Small intestine (tissue), 7 donors: ENCODE measurements at regions not wholly inside any gene's neighbourhood (a gene's known extent, or its start where the extent isn't known, plus 50 kb on each side); places are given as distances from the start of the nearest gene placed in this dataset.

ENCODE experiments used
- DNase-seq, 2 donors: peaks; one replicate each; pipeline versions ENCODE4 v3.0.0 to v3.0.0-alpha.2; 2013
- FAIRE-seq: peaks from 2 replicates; lab custom pipeline; 2012; peaks lifted over from hg19 to GRCh38; lab: Jason Lieb, UNC
- H3K27ac ChIP-seq, 3 donors: one replicate each; pipeline ENCODE4 v1.5.1; 2013; ENCODE audit warnings: low read length in 2 of 3, mild to moderate bottlenecking in 2 of 3, control low read depth in 1 of 3, inconsistent platforms in 1 of 3, low read depth in 1 of 3, moderate library complexity in 1 of 3
- H3K27me3 ChIP-seq, 3 donors: one replicate each; pipeline ENCODE4 v1.6.1; 2013; ENCODE audit warnings: low read length in 3 of 3, inconsistent platforms in 1 of 3; ENCODE audit not compliant: control insufficient read depth in 3 of 3, insufficient read depth in 3 of 3
- H3K36me3 ChIP-seq, 3 donors: one replicate each; pipeline ENCODE4 v1.6.1; 2013; ENCODE audit warnings: low read length in 3 of 3, inconsistent platforms in 1 of 3, low read depth in 1 of 3, mild to moderate bottlenecking in 1 of 3, moderate library complexity in 1 of 3; ENCODE audit not compliant: control insufficient read depth in 3 of 3, insufficient read depth in 2 of 3
- H3K4me1 ChIP-seq, 3 donors: one replicate each; pipeline ENCODE4 v1.6.1; 2013; ENCODE audit warnings: low read length in 2 of 3, inconsistent platforms in 1 of 3, low read depth in 1 of 3, mild to moderate bottlenecking in 1 of 3, moderate library complexity in 1 of 3; ENCODE audit not compliant: control insufficient read depth in 3 of 3, insufficient read depth in 2 of 3
- H3K4me3 ChIP-seq, 3 donors: one replicate each; pipeline ENCODE4 v1.5.1; 2013; ENCODE audit warnings: low read length in 3 of 3, control low read depth in 1 of 3, inconsistent platforms in 1 of 3, low read depth in 1 of 3, mild to moderate bottlenecking in 1 of 3, moderate library complexity in 1 of 3
- H3K9me3 ChIP-seq, 2 donors: one replicate each; pipeline ENCODE4 v1.6.1; 2013; ENCODE audit warnings: low read depth in 1 of 2, low read length in 1 of 2; ENCODE audit not compliant: control insufficient read depth in 2 of 2, insufficient read depth in 1 of 2
- WGBS, 3 donors: extraction: QIAGEN DNeasy Blood & Tissue Kit; methylation state at CpG; one replicate each; pipeline ENCODE4 v1.1.7; 2013; 5-methylcytosine and 5-hydroxymethylcytosine counted together
- donor health status: healthy with polysubstance abuse.
- donor health status: control.
- donor health status: control.
- donor health status: Bipolar disorder and iron deficiency.
- donor health status: healthy.

DNA sequence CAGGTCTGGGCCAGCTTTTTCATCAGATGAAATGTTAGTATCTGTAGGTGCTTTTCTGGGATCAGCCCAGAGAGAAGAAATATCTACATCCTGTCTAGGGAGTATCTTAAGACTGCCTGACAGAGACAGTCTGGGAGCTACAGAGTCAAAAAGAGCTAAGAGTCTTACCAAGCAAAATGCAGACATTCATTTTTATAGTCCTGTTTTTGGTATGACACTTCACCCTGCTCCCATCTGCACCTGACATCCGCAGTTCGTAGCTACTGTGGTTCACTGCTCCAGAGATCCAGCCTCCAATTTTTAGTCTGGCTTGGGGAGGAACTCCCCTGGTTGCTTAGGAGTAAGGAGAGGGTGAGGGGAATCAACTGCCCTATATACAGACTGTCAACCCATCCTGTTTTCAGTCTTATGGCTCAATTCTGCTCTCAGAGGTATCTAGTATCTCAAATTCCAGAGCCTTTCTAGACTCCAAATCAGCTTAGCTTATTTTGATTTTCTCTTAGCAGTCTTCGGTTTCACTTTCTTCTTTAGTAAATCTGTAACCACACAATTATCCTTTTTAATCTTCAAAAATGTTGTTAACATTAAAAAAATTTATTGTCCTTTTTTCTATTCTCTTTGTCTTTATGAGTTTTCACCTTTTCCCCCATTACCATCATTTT, 97.8 kb downstream of the TMEM100 start:
- no peak for FAIRE-seq
- Histone ChIP-seq H3K27ac (no peak overlapping the region), H3K4me1 (peaks cover 0 to 3% (median 0%) of the 10 kb centered on the region in 3 donors), H3K27me3 (no peaks in the 10 kb centered on the region), H3K4me3 (no peak overlapping the region), H3K36me3 (no peaks in the 10 kb centered on the region), H3K9me3 (no peaks in the 10 kb centered on the region)
- WGBS, 3 donors, result 53 to 59% (median 55%) methylated on average over 3 of the region's 3 CpGs
- no peak for DNase-seq

- H3K4me1 ChIP-seq, result peaks cover 0 to 3% (median 0%) of the 10 kb centered on the region in 3 donors
- WGBS, 3 donors, result 74 to 78% (median 78%) methylated on average over 3 of the region's 3 CpGs
- DNase-seq, result no peak
- no peak overlapping the region for H3K4me3 ChIP-seq
- no peaks in the 10 kb centered on the region for H3K36me3 ChIP-seq
- no peak for FAIRE-seq
- H3K9me3 ChIP-seq, result no peaks in the 10 kb centered on the region
- H3K27ac ChIP-seq, result no peak overlapping the region
- H3K27me3 ChIP-seq, result no peaks in the 10 kb centered on the region
These were observed 100.1 kb downstream of the TMEM100 start for GRCh38 chr17:55622547-55622946.

GRCh38 chr17:55620945-55621344, 101.7 kb downstream of the TMEM100 start:
- peaks cover 0 to 3% (median 0%) of the 10 kb centered on the region in 3 donors for H3K4me1 ChIP-seq
- no peaks in the 10 kb centered on the region for H3K36me3 ChIP-seq
- no peak overlapping the region for H3K27ac ChIP-seq
- FAIRE-seq (no peak), DNase-seq (no peak)
- no peaks in the 10 kb centered on the region for H3K27me3 ChIP-seq
- 73 to 79% (median 73%) methylated on average over 4 of the region's 4 CpGs for WGBS, 3 donors
- H3K9me3 ChIP-seq, result no peaks in the 10 kb centered on the region
- H3K4me3 ChIP-seq, result no peak overlapping the region

GRCh38 chr17:55620023-55620422, 102.6 kb downstream of the TMEM100 start:
- no peaks in the 10 kb centered on the region for H3K9me3 ChIP-seq
- no peak overlapping the region for H3K4me3 ChIP-seq
- H3K27ac ChIP-seq, result no peak overlapping the region
- 70 to 74% (median 74%) methylated on average over 3 of the region's 3 CpGs for WGBS, 3 donors
- no peak for FAIRE-seq
- no peak for DNase-seq
- H3K27me3 ChIP-seq, result no peaks in the 10 kb centered on the region
- H3K4me1 ChIP-seq, result peaks cover 0 to 3% (median 0%) of the 10 kb centered on the region in 3 donors
- H3K36me3 ChIP-seq, result no peaks in the 10 kb centered on the region

DNA sequence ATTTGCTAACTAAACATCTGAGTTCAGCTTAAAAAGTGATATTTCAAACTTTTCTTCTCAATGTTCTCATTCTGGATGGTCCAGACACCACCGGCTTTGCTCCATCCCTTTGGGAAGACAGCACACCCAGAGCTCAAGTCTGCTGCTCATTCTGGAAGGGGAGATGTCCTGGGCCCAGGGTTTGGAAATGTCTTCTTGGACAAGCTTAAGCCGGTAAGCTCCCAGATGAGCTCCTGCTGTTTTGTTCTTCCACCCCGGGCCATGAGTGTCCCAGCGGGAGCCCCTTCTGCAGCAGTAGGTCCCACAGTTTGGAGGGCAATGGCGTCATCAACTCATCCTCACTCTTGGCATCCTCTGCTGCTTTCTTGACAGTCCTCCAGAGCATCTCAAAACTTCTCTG, 105.2 kb downstream of the TMEM100 start:
- peak overlapping the region in 1 of 3 donors; percentile 6 for H3K27ac ChIP-seq

DNA sequence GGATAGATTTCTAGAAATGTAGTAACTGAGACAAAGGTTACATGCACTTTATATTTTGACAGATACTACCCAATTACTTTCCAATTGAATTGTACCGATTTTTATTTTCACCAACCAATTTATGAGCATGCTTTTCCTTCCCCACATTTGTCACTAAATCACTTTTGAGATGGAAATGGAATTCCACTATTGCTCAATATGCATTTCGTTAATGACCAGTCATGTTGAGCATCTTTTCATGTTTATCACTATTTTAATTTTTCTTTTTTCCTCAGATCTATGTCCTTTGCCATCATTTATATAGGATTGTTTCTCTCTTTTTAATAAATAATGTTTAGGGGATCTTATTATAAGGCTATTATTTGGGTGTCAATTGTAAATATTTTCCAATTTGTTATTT, 102.8 kb upstream of the SMIM36 start:
- WGBS, 3 donors, result 74 to 91% (median 81%) methylated on average over 2 of the region's 2 CpGs
- Histone ChIP-seq H3K9me3 (no peaks in the 10 kb centered on the region), H3K36me3 (no peaks in the 10 kb centered on the region), H3K27me3 (no peaks in the 10 kb centered on the region), H3K4me1 (peaks cover 0 to 4% (median 0%) of the 10 kb centered on the region in 3 donors), H3K4me3 (no peak overlapping the region), H3K27ac (no peak overlapping the region)
- no peak for DNase-seq
- no peak for FAIRE-seq

More for the DNA sequence above, 105.2 kb downstream of the TMEM100 start:
- Histone ChIP-seq H3K27me3 (no peaks in the 10 kb centered on the region), H3K36me3 (no peaks in the 10 kb centered on the region), H3K4me3 (no peak overlapping the region), H3K4me1 (no peaks in the 10 kb centered on the region), H3K9me3 (no peaks in the 10 kb centered on the region)
- WGBS, 3 donors, result 75 to 95% (median 90%) methylated on average over 5 of the region's 5 CpGs
- no peak for DNase-seq
- no peak for FAIRE-seq

DNA sequence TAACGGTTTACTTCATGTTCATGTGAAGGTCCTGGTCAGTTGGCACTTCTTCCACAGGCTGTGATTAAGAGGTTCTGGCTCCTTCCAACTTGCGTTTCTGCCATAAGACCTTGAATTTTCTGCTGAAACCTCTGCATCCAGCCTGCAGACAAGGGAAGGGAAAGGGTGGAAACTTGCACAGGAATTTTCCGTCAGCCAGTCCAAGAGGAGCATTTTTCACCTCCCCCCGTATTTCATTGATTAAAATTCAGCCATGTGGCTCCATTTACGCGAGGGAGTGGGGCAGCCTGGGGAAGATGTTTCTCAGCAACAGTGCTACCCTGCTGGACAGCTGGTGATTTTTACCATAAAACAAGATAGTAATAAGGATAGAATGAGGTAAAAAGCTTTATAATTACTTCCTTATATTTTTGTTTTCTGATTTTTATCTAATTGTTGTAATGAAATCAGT, 101.5 kb upstream of the SMIM36 start:
- Histone ChIP-seq H3K9me3 (no peaks in the 10 kb centered on the region), H3K4me1 (peaks cover 0 to 4% (median 0%) of the 10 kb centered on the region in 3 donors), H3K36me3 (no peaks in the 10 kb centered on the region), H3K27me3 (no peaks in the 10 kb centered on the region), H3K27ac (peak overlapping the region in 1 of 3 donors; percentile 14), H3K4me3 (no peak overlapping the region)
- no peak for FAIRE-seq
- 49 to 64% (median 56%) methylated on average over 6 of the region's 6 CpGs for WGBS, 3 donors
- DNase-seq, result no peak

- H3K9me3 ChIP-seq, result no peaks in the 10 kb centered on the region
- H3K4me3 ChIP-seq, result no peak overlapping the region
- no peaks in the 10 kb centered on the region for H3K27me3 ChIP-seq
- H3K27ac ChIP-seq, result peak overlapping the region in 1 of 3 donors; percentile 14
- FAIRE-seq, result no peak
- H3K36me3 ChIP-seq, result no peaks in the 10 kb centered on the region
- 16 to 34% (median 26%) methylated on average over 2 of the region's 2 CpGs for WGBS, 3 donors
- peaks cover 0 to 4% (median 0%) of the 10 kb centered on the region in 3 donors for H3K4me1 ChIP-seq
- DNase-seq, result peak; percentile 8 to 31
These were observed 96.6 kb upstream of the SMIM36 start for GRCh38 chr17:55607731-55608341.
